ENCODE measurements at regions not wholly inside any gene's neighbourhood (a gene's known extent, or its start where the extent isn't known, plus 50 kb on each side); places are given as distances from the start of the nearest gene placed in this dataset.

GRCh38 chr16:64627288-64627687, 494.6 kb downstream of the CDH11 start:
- RAD21 ChIA-PET (ENCODE audit: unreplicated experiment), result no interaction called here
- TF ChIP-seq HDAC2 (IDR thresholded peaks at IDR 0.05) (no peak), REST (IDR thresholded peaks at IDR 0.05; ENCODE audit: low read depth, low read length) (no peak), ETV6 (conservative IDR thresholded peaks at IDR 0.05 in 1 of 2, IDR thresholded peaks at IDR 0.05 in 1 of 2; ENCODE audit: borderline replicate concordance in 1 of 2, low read depth in 1 of 2) (no peak), ZZZ3 (IDR thresholded peaks at IDR 0.05; ENCODE audit: control insufficient read depth, insufficient read length, low read depth) (no peak), BHLHE40 (IDR thresholded peaks at IDR 0.05; ENCODE audit: borderline replicate concordance in 1 of 2, low read depth in 2 of 2, low read length in 1 of 2) (no peak), USF2 (IDR thresholded peaks at IDR 0.05; ENCODE audit: borderline replicate concordance, low read depth, low read length) (no peak), SIN3A (IDR thresholded peaks at IDR 0.05; ENCODE audit: low read depth, low read length) (no peak)

More at GRCh38 chr16:64627288-64627687, 494.6 kb downstream of the CDH11 start:
- Histone ChIP-seq H3K27ac (ENCODE audit: control insufficient read depth, insufficient read depth) (no peak overlapping the region), H3K9ac (ENCODE audit: control insufficient read depth, insufficient read depth, low read length) (no peak overlapping the region), H2AFZ (ENCODE audit: control insufficient read depth, low read depth, low read length) (no peak overlapping the region), H3K4me3 (no peak overlapping the region), H3K79me2 (ENCODE audit: control insufficient read depth, insufficient read depth, low read length) (no peaks in the 10 kb centered on the region), H3K27me3 (replicated peaks in 1 of 2; ENCODE audit: control insufficient read depth in 2 of 2, insufficient read depth in 2 of 2, low read length in 1 of 2) (no peaks in the 10 kb centered on the region), H3K9me3 (replicated peaks; ENCODE audit: control insufficient read depth, insufficient read depth, low read length) (no peaks in the 10 kb centered on the region; the same call in 2 of the 3 replicates), H3K4me1 (ENCODE audit: control insufficient read depth, insufficient read depth, low read length) (no peaks in the 10 kb centered on the region), H3K4me2 (ENCODE audit: control insufficient read depth, insufficient read depth) (no peak overlapping the region), H3K36me3 (ENCODE audit: control insufficient read depth in 2 of 2, insufficient read depth in 2 of 2, low read length in 1 of 2) (no peaks in the 10 kb centered on the region), H4K20me1 (ENCODE audit: control insufficient read depth, insufficient read depth) (no peaks in the 10 kb centered on the region)
- DNase-seq (ENCODE audit: low read depth, low spot score), result no peak
- POLR2A ChIA-PET, result no interaction called here
- CTCF ChIA-PET, result no interaction called here
- intact Hi-C loops (cut with micrococcal nuclease; ENCODE audit: unreplicated experiment) (no loop called here), in situ Hi-C loops (cut with MboI) (no loop called here)
- FAIRE-seq, result no peak
- ATAC-seq, result no peak
- no TSS peak for BruUV-seq (replicated peaks)
- SMC1A ChIA-PET (ENCODE audit: uncharacterized antibody, unreplicated experiment), result no interaction called here
- 26% methylated on average over 4 of the region's 4 CpGs for WGBS (ENCODE audit: insufficient coverage, insufficient replicate concordance, low lambda C conversion rate, missing lambda C conversion rate)
